Neutrophil (primary cell): ENCODE measurements at regions not wholly inside any gene's neighbourhood (a gene's known extent, or its start where the extent isn't known, plus 50 kb on each side); places are given as distances from the start of the nearest gene placed in this dataset.
"Not testable (repeated sequence)": the region's sequence is repeated elsewhere in the genome, so short reads cannot be mapped to it uniquely, and the experiment has no call there.

ENCODE experiments used
- H3K27ac ChIP-seq: fragments of 200-600 bp; sonication (generic); 2 replicates; pipeline ENCODE4 v1.5.1; 2016; ENCODE audit warnings: mild to moderate bottlenecking, moderate library complexity
- H3K27me3 ChIP-seq: fragments of 200-600 bp; sonication (generic); 2 replicates; pipeline ENCODE4 v1.6.0; 2016; ENCODE audit warnings: mild to moderate bottlenecking
- H3K36me3 ChIP-seq: fragments of 200-600 bp; sonication (generic); 2 replicates; pipeline ENCODE4 v1.5.1; 2017
- H3K4me1 ChIP-seq, 2 experiments: fragments of 200-600 bp in 1 of 2; sonication (generic) in 1 of 2; 1 replicate in 1 of 2; 2 replicates in 1 of 2; pipeline versions ENCODE4 v1.5.1 to v1.6.1; 2013 to 2016; ENCODE audit warnings: low read depth in 1 of 2, low read length in 1 of 2, mild to moderate bottlenecking in 1 of 2, moderate library complexity in 1 of 2; ENCODE audit not compliant: control insufficient read depth in 1 of 2, insufficient read depth in 1 of 2
- H3K4me3 ChIP-seq, 2 experiments: fragments of 200-600 bp in 1 of 2; sonication (generic) in 1 of 2; 1 replicate in 1 of 2; 2 replicates in 1 of 2; pipeline ENCODE4 v1.5.1; 2013 to 2016; ENCODE audit warnings: low read depth in 1 of 2, low read length in 1 of 2, mild to moderate bottlenecking in 1 of 2, moderate library complexity in 1 of 2
- H3K9me3 ChIP-seq: fragments of 200-600 bp; sonication (generic); 2 replicates; pipeline ENCODE4 v1.5.1; 2016
- TF ChIP-seq, protein P1 (sequence below): fragments of 200-600 bp; sonication (generic); IDR thresholded peaks from 2 replicates; pipeline ENCODE4 v1.5.1; 2016; ENCODE audit warnings: antibody characterized with exemption

DNA sequence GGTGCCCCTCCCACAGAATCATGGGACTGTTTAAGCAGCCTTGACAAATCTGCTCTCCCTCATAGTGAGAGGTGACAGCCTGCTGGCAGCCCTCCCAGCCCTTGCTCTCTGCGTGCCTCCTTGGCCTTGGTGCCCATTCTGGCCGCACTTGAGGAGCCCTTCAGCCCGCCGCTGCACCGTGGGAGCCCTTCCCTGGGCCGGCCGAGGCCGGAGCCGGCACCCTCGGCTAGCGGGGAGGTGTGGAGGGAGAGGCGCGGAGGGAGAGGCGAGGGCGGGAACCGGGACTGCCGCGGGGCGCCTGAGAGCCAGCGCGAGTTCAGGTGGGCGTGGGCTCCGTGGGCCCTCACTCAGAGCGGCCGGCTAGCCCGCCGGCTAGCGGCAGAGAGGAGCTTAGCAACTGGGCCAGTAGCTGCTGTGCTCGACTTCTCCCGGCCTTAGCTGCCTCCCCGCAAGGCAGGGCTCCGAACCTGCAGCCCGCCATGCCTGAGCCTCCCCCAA lies 125.9 kb upstream of the MYO10 start:
- TF ChIP-seq, protein P1, sequence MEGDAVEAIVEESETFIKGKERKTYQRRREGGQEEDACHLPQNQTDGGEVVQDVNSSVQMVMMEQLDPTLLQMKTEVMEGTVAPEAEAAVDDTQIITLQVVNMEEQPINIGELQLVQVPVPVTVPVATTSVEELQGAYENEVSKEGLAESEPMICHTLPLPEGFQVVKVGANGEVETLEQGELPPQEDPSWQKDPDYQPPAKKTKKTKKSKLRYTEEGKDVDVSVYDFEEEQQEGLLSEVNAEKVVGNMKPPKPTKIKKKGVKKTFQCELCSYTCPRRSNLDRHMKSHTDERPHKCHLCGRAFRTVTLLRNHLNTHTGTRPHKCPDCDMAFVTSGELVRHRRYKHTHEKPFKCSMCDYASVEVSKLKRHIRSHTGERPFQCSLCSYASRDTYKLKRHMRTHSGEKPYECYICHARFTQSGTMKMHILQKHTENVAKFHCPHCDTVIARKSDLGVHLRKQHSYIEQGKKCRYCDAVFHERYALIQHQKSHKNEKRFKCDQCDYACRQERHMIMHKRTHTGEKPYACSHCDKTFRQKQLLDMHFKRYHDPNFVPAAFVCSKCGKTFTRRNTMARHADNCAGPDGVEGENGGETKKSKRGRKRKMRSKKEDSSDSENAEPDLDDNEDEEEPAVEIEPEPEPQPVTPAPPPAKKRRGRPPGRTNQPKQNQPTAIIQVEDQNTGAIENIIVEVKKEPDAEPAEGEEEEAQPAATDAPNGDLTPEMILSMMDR = no peak
- no peak overlapping the region for H3K4me3 ChIP-seq

DNA sequence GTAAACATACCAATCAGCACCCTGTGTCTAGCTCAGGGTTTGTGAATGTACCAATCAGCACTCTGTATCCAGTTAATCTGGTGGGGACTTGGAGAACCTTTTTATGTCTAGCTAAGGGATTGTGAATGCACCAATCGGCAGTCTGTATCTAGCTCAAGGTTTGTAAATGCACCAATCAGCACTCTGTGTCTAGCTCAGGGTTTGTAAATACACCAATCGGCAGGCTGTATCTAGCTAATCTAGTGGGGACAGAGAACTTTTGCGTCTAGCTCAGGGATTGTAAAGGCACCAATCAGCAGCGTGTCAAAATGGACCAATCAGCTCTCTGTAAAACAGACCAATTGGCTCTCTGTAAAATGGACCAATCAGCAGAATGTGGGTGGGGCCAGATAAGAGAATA lies 126.7 kb upstream of the MYO10 start:
- H3K9me3 ChIP-seq, H3K36me3 ChIP-seq, H3K4me1 ChIP-seq, H3K4me3 ChIP-seq, H3K27ac ChIP-seq, H3K27me3 ChIP-seq: not testable (repeated sequence)

More for the DNA sequence above, 125.9 kb upstream of the MYO10 start:
- no peaks in the 10 kb centered on the region for H3K4me1 ChIP-seq
- H3K27me3 ChIP-seq = no peaks in the 10 kb centered on the region
- H3K9me3 ChIP-seq = no peaks in the 10 kb centered on the region
- no peaks in the 10 kb centered on the region for H3K36me3 ChIP-seq
- no peak overlapping the region for H3K27ac ChIP-seq

DNA sequence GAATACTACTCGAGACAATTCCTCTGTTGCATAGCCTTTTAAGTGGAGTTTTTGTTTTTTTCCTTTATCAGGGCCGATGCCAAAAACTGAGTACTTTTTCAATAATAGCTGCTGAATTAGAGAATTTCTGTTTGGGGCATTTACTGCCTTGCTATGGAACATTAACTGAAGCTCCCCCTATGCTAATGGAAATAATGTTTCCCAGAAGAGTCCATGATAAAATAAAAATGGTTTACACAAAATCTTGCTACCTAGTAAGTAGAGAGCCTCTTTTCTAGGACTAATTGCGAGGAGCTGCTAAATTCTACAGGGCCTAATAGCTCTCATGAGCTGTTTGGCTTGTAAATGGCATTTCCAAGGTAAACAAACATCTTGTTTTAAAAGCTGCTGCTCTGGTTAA lies 128.2 kb upstream of the MYO10 start:
- H3K4me1 ChIP-seq = no peaks in the 10 kb centered on the region
- TF ChIP-seq, protein P1 = no peak
- no peak overlapping the region for H3K4me3 ChIP-seq
- H3K9me3 ChIP-seq = no peaks in the 10 kb centered on the region
- no peaks in the 10 kb centered on the region for H3K36me3 ChIP-seq
- no peak overlapping the region for H3K27ac ChIP-seq
- H3K27me3 ChIP-seq = no peaks in the 10 kb centered on the region

GRCh38 chr5:17065458-17065857 lies 129.4 kb upstream of the MYO10 start:
- Histone ChIP-seq H3K4me3 (no peak overlapping the region), H3K36me3 (no peaks in the 10 kb centered on the region), H3K27ac (no peak overlapping the region), H3K9me3 (no peaks in the 10 kb centered on the region), H3K4me1 (no peaks in the 10 kb centered on the region), H3K27me3 (no peaks in the 10 kb centered on the region)
- TF ChIP-seq, protein P1 = no peak

GRCh38 chr5:17066026-17066425 lies 129.9 kb upstream of the MYO10 start:
- not testable (repeated sequence) for H3K4me1 ChIP-seq, H3K4me3 ChIP-seq, H3K27ac ChIP-seq, H3K27me3 ChIP-seq, H3K36me3 ChIP-seq, H3K9me3 ChIP-seq

- no peaks in the 10 kb centered on the region for H3K4me1 ChIP-seq
- H3K27me3 ChIP-seq = no peaks in the 10 kb centered on the region
- no peak overlapping the region for H3K27ac ChIP-seq
- H3K36me3 ChIP-seq = no peaks in the 10 kb centered on the region
- TF ChIP-seq, protein P1 = no peak
- no peak overlapping the region for H3K4me3 ChIP-seq
- no peaks in the 10 kb centered on the region for H3K9me3 ChIP-seq
Observed at GRCh38 chr5:17067657-17068392, 131.7 kb upstream of the MYO10 start.
